ENCODE measurements at regions not wholly inside any gene's neighbourhood (a gene's known extent, or its start where the extent isn't known, plus 50 kb on each side); places are given as distances from the start of the nearest gene placed in this dataset.
"Not testable (repeated sequence)": the region's sequence is repeated elsewhere in the genome, so short reads cannot be mapped to it uniquely, and the experiment has no call there.

- TF ChIP-seq POLR2A, CTCF (IDR thresholded peaks at IDR 0.05): not testable (repeated sequence)
These were observed 180.5 kb upstream of the TBX18 start for GRCh38 chr6:84944926-84945325.
